PC-3 (cell line): ENCODE measurements at regions not wholly inside any gene's neighbourhood (a gene's known extent, or its start where the extent isn't known, plus 50 kb on each side); places are given as distances from the start of the nearest gene placed in this dataset.

ENCODE experiments used
- EZH2 ChIP-seq: fragments of 300-600 bp; sonication (generic); IDR thresholded peaks from one replicate; pipeline ENCODE4 v1.6.1; 2017; ENCODE audit warnings: antibody characterized with exemption, mild to moderate bottlenecking, low read length; ENCODE audit not compliant: unreplicated experiment
- EZH2phosphoT487 ChIP-seq: fragments of 300-600 bp; sonication (generic); IDR thresholded peaks from 2 replicates; pipeline ENCODE4 v1.6.1; 2018; ENCODE audit warnings: mild to moderate bottlenecking, antibody characterized with exemption, low read length, borderline replicate concordance
- TF ChIP-seq, protein P1 (sequence below): fragments of 300-600 bp; sonication (generic); conservative IDR thresholded peaks from 2 replicates; pipeline ENCODE4 v1.5.1; 2017; ENCODE audit warnings: antibody characterized with exemption, low read depth, mild to moderate bottlenecking, low read length

DNA sequence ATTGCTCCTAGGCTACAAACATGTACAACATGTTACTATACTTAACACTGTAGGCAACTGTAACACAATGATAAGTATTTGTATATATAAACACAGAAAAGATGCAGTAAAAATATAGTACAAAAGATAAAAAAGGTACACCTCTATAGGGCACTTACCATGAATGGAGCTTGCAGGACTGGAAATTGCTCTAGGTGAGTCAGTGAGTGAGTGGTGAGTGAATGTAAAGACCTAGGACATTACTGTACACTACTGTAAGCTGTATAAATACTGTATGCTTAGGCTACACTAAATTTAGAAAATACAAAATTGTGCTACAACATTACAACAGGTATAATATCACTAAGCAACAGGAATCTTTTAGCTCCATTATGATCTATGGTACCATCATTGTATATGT lies 312.0 kb upstream of the PREP start:
- TF ChIP-seq, protein P1, sequence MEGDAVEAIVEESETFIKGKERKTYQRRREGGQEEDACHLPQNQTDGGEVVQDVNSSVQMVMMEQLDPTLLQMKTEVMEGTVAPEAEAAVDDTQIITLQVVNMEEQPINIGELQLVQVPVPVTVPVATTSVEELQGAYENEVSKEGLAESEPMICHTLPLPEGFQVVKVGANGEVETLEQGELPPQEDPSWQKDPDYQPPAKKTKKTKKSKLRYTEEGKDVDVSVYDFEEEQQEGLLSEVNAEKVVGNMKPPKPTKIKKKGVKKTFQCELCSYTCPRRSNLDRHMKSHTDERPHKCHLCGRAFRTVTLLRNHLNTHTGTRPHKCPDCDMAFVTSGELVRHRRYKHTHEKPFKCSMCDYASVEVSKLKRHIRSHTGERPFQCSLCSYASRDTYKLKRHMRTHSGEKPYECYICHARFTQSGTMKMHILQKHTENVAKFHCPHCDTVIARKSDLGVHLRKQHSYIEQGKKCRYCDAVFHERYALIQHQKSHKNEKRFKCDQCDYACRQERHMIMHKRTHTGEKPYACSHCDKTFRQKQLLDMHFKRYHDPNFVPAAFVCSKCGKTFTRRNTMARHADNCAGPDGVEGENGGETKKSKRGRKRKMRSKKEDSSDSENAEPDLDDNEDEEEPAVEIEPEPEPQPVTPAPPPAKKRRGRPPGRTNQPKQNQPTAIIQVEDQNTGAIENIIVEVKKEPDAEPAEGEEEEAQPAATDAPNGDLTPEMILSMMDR, result no peak
- TF ChIP-seq EZH2phosphoT487, result no peak
- no peak for TF ChIP-seq EZH2
